Putamen (tissue), 1 donor: ENCODE measurements at regions not wholly inside any gene's neighbourhood (a gene's known extent, or its start where the extent isn't known, plus 50 kb on each side); places are given as distances from the start of the nearest gene placed in this dataset.

ENCODE experiments used
- DNase-seq: peaks from one replicate; pipeline ENCODE4 v3.0.0-alpha.2; 2016; ENCODE audit warnings: low spot score

GRCh38 chr3:53949541-53949940 is 57.9 kb upstream of the SELENOK start:
- DNase-seq = no peak

GRCh38 chr3:53948174-53948573 is 56.5 kb upstream of the SELENOK start:
- no peak for DNase-seq

- no peak for DNase-seq
These were observed 52.4 kb upstream of the SELENOK start for GRCh38 chr3:53944028-53944427.

- DNase-seq = no peak
These were observed 50.3 kb upstream of the SELENOK start for GRCh38 chr3:53941950-53942349.
